ENCODE measurements at regions not wholly inside any gene's neighbourhood (a gene's known extent, or its start where the extent isn't known, plus 50 kb on each side); places are given as distances from the start of the nearest gene placed in this dataset.

GRCh38 chr6:167568407-167569024 lies 243.6 kb downstream of the TTLL2 start (continued):
- TF ChIP-seq ZNF770 (CRISPR knock-in tag; IDR thresholded peaks at IDR 0.05), result no peak
- TF ChIP-seq, protein P1, sequence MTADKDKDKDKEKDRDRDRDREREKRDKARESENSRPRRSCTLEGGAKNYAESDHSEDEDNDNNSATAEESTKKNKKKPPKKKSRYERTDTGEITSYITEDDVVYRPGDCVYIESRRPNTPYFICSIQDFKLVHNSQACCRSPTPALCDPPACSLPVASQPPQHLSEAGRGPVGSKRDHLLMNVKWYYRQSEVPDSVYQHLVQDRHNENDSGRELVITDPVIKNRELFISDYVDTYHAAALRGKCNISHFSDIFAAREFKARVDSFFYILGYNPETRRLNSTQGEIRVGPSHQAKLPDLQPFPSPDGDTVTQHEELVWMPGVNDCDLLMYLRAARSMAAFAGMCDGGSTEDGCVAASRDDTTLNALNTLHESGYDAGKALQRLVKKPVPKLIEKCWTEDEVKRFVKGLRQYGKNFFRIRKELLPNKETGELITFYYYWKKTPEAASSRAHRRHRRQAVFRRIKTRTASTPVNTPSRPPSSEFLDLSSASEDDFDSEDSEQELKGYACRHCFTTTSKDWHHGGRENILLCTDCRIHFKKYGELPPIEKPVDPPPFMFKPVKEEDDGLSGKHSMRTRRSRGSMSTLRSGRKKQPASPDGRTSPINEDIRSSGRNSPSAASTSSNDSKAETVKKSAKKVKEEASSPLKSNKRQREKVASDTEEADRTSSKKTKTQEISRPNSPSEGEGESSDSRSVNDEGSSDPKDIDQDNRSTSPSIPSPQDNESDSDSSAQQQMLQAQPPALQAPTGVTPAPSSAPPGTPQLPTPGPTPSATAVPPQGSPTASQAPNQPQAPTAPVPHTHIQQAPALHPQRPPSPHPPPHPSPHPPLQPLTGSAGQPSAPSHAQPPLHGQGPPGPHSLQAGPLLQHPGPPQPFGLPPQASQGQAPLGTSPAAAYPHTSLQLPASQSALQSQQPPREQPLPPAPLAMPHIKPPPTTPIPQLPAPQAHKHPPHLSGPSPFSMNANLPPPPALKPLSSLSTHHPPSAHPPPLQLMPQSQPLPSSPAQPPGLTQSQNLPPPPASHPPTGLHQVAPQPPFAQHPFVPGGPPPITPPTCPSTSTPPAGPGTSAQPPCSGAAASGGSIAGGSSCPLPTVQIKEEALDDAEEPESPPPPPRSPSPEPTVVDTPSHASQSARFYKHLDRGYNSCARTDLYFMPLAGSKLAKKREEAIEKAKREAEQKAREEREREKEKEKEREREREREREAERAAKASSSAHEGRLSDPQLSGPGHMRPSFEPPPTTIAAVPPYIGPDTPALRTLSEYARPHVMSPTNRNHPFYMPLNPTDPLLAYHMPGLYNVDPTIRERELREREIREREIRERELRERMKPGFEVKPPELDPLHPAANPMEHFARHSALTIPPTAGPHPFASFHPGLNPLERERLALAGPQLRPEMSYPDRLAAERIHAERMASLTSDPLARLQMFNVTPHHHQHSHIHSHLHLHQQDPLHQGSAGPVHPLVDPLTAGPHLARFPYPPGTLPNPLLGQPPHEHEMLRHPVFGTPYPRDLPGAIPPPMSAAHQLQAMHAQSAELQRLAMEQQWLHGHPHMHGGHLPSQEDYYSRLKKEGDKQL (CRISPR knock-in tag; IDR thresholded peaks at IDR 0.05; ENCODE audit: low read depth), result no peak
- TF ChIP-seq SMYD3 (CRISPR knock-in tag; IDR thresholded peaks at IDR 0.05), result no peak
